WI38 (cell line): ENCODE measurements at regions not wholly inside any gene's neighbourhood (a gene's known extent, or its start where the extent isn't known, plus 50 kb on each side); places are given as distances from the start of the nearest gene placed in this dataset.

Experiments used
- H3K4me3 ChIP-seq: 2 replicates; pipeline ENCODE4 v1.5.1; 2011; ENCODE audit warnings: low read depth, mild to moderate bottlenecking, control low read depth, low read length
- TF ChIP-seq, protein P1 (sequence below): IDR thresholded peaks from 2 replicates; pipeline ENCODE4 v1.5.1; 2012; ENCODE audit warnings: low read depth, mild to moderate bottlenecking, control low read depth, low read length

DNA sequence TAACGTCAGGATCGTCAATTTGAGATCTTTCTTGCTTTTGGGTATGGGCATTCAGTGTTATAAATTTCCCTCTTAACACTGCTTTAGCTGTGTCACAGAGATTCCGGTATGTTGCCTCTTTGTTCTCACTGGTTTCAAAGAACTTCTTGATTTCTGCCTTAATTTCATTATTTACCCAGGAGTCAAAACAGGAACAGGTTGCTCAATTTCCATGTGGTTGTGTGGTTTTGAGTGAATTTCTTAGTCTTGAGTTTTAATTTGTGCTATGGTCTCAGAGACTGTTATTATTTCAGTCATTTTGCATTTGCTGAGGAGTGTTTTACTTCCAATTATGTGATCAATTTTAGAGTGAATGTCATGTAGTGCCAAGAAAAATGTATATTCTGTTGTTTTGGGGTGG lies 153.1 kb downstream of the PCDH17 start:
- H3K4me3 ChIP-seq, result no peak overlapping the region
- TF ChIP-seq, protein P1, sequence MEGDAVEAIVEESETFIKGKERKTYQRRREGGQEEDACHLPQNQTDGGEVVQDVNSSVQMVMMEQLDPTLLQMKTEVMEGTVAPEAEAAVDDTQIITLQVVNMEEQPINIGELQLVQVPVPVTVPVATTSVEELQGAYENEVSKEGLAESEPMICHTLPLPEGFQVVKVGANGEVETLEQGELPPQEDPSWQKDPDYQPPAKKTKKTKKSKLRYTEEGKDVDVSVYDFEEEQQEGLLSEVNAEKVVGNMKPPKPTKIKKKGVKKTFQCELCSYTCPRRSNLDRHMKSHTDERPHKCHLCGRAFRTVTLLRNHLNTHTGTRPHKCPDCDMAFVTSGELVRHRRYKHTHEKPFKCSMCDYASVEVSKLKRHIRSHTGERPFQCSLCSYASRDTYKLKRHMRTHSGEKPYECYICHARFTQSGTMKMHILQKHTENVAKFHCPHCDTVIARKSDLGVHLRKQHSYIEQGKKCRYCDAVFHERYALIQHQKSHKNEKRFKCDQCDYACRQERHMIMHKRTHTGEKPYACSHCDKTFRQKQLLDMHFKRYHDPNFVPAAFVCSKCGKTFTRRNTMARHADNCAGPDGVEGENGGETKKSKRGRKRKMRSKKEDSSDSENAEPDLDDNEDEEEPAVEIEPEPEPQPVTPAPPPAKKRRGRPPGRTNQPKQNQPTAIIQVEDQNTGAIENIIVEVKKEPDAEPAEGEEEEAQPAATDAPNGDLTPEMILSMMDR, result no peak

DNA sequence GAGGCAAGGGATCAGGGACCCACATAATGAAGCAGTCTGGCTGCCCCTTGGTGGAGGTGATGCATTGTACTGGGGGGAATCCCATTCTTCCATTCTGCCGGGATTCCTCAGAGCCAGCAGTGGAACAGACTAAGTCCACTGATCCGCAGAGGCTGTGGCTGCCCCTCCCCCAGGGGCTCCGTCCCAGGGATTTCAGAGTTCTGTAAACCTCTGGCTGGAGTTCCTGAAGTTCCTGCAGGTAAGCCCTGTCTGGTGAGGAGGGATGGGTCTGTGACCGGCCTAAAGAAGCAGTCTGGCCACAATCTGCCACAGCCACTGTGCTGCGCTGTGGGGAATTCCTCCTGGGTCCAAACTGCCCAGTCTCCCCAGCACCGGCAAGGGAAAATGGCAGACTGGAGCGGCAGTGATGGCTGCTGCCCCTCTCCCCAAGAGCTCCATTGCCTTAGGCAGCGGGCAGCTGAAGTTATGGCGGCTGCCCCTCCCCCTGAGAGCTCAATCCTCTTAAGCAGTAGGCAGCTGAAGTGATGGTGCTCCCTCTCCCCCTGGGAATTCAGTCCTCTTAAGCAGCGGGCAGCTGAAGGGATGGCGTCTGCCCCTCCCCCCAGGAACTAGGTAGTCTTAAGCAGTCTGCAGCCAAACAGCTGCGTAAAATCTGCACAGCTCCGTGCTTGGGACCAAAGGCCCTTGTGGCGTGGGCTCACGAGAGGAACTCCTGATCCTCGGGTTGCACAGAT lies 155.7 kb downstream of the PCDH17 start:
- no peak overlapping the region for H3K4me3 ChIP-seq
- TF ChIP-seq, protein P1, result no peak

DNA sequence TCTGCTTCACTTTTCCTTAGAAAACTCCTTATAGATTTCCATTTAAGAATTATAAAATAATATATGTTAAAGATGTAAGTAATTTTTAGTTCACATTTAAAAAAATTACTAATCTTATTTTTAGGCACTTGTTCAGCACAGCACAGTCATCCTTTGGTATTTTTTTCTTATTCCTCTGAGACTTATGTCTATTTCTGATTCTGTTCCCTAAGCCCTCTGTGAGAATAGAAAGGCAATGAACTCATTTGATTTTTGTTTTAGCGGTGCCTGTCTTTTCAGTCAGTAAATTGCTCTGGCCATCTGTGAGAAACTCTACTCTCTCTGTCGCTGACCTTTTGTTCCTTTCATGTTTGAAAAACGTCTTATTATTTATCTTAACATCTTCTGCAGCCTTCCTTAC lies 168.1 kb downstream of the PCDH17 start:
- TF ChIP-seq, protein P1, result no peak
- H3K4me3 ChIP-seq, result no peak overlapping the region

DNA sequence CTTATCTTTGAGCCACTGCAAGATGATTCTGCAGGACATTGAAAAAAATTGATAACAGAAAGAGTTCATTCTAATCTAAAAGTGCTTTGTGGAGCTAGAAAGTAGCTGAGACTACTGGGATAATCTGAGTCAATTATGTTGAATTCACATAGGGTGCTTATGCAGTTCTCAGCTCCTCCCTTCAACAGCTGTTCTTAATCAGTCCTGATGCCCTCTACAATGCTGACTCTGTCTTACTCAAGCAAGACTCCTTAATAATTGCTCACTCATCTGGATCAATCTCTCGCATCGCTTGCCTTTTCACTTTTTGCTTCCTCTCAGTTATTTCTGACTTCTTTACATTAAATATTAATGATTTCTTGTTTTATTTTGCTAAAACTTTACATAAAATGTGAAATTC lies 182.1 kb downstream of the PCDH17 start:
- TF ChIP-seq, protein P1, result no peak
- no peak overlapping the region for H3K4me3 ChIP-seq

DNA sequence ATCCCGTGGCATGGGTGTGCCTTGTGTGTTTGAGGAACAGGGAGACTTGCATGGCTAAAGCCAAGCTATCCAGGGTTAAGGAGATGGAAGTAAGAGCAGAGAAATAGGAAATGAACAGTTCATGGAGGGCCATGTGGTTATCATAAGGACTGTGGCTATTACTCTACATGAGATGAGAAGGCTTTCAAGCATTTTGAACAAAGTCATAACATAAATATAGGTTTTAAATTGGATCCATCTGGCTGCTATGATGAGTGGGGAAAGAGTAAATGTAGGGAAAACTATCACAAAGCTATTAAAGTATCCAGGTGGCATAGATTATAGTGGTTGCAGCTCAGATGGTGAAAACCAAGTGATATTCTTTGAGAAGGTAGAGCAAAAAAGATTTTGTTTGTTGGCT lies 184.1 kb downstream of the PCDH17 start:
- TF ChIP-seq, protein P1, result no peak
- H3K4me3 ChIP-seq, result no peak overlapping the region

DNA sequence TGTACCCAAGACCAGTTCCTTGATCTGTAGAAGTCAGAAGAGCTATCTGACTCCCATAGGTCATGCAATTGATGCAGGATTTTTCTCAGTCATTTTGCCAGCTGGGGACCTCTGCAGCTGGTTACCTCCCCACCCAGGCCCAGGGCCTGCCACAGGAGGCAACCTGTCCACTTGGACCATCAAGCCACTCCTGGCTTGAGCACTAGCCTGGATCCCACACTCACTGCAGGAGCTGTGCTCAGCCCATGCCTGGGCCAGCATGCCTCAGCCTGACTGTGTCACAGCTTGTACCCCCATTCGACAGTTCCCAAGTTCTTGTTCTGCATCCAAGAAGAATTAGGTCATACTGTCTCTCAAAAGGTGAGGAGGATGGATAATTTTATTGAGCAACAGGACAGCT lies 189.4 kb downstream of the PCDH17 start:
- TF ChIP-seq, protein P1, result no peak
- H3K4me3 ChIP-seq, result no peak overlapping the region

DNA sequence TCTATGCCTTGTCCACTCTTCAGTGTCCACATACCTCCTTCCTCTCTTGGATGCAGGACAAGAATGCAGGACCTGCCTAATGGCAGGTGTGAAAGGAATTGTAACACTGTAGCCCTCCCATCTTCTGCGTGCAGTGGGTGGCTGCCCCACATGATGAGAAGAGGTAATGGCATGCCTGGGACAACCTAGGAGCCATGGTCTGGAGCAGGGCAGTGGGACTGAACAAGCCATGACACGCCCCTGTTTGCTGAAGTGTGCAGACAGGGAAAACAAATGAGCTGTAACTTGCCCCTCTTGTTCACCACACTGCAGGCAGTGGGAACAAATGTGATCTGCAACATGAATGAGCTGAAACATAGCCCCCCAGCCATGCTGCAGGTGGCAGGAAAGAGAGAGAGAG lies 192.2 kb downstream of the PCDH17 start:
- TF ChIP-seq, protein P1, result no peak
- no peak overlapping the region for H3K4me3 ChIP-seq
